Esophagus (tissue), 2 donors: ENCODE measurements at regions not wholly inside any gene's neighbourhood (a gene's known extent, or its start where the extent isn't known, plus 50 kb on each side); places are given as distances from the start of the nearest gene placed in this dataset.

ENCODE experiments used
- H3K27ac ChIP-seq, 2 donors: one replicate each; pipeline ENCODE4 v1.5.1; 2013; ENCODE audit warnings: low read depth in 2 of 2, mild to moderate bottlenecking in 2 of 2, inconsistent platforms in 1 of 2, low read length in 1 of 2, moderate library complexity in 1 of 2
- H3K27me3 ChIP-seq, 2 donors: one replicate each; pipeline ENCODE4 v1.6.1; 2013; ENCODE audit warnings: low read length in 2 of 2, control low read depth in 1 of 2, mild to moderate bottlenecking in 1 of 2; ENCODE audit not compliant: insufficient read depth in 2 of 2, control insufficient read depth in 1 of 2
- H3K36me3 ChIP-seq, 2 donors: one replicate each; pipeline ENCODE4 v1.6.1; 2013; ENCODE audit warnings: low read length in 1 of 2; ENCODE audit not compliant: control insufficient read depth in 2 of 2, insufficient read depth in 2 of 2
- H3K4me1 ChIP-seq, 2 donors: one replicate each; pipeline ENCODE4 v1.6.1; 2013; ENCODE audit warnings: low read length in 1 of 2; ENCODE audit not compliant: control insufficient read depth in 2 of 2, insufficient read depth in 2 of 2
- H3K4me3 ChIP-seq, 2 donors: one replicate each; pipeline ENCODE4 v1.5.1; 2013; ENCODE audit warnings: low read length in 2 of 2, mild to moderate bottlenecking in 2 of 2, low read depth in 1 of 2, moderate library complexity in 1 of 2
- H3K9me3 ChIP-seq, 2 donors: one replicate each; pipeline ENCODE4 v1.6.1; 2013; ENCODE audit warnings: mild to moderate bottlenecking in 2 of 2, low read depth in 1 of 2, low read length in 1 of 2, moderate library complexity in 1 of 2; ENCODE audit not compliant: control insufficient read depth in 2 of 2, insufficient read depth in 1 of 2
- WGBS, 2 donors: extraction: QIAGEN DNeasy Blood & Tissue Kit; methylation state at CpG; one replicate each; pipeline ENCODE4 v1.1.7; 2013; 5-methylcytosine and 5-hydroxymethylcytosine counted together
- donor health status: healthy with polysubstance abuse.
- donor health status: Bipolar disorder and iron deficiency.

GRCh38 chr3:31262201-31262600 lies 270.5 kb upstream of the STT3B start:
- no peaks in the 10 kb centered on the region for H3K36me3 ChIP-seq
- no peaks in the 10 kb centered on the region for H3K9me3 ChIP-seq
- H3K27ac ChIP-seq: no peak overlapping the region

DNA sequence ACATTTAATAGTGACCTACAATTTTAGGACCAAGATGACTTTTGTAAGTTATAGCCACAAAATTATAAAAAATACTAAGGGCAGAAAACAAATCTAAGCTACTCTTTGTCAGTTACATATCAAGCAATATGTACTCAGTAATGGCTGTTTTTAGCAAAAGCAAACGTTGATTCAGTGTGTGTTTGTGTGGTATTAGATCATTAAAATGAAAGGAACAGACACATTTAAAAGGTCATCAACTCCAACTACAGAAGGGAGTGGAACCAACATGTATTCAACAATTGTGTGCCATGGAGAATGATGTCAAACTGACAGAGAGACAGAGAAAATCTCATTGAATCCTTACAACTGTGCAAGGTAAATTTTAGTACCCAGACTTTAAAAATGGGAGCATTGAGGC lies 268.8 kb upstream of the STT3B start:
- Histone ChIP-seq H3K4me1 (no peaks in the 10 kb centered on the region), H3K36me3 (no peaks in the 10 kb centered on the region), H3K27me3 (no peaks in the 10 kb centered on the region), H3K4me3 (no peak overlapping the region), H3K9me3 (no peaks in the 10 kb centered on the region), H3K27ac (no peak overlapping the region)
- WGBS, 2 donors: 48 to 56% methylated on average over 1 of the region's 1 CpG

More at GRCh38 chr3:31262201-31262600, 270.5 kb upstream of the STT3B start:
- Histone ChIP-seq H3K4me3 (no peak overlapping the region), H3K27me3 (no peaks in the 10 kb centered on the region), H3K4me1 (no peaks in the 10 kb centered on the region)
- 69 to 80% methylated on average over 2 of the region's 2 CpGs for WGBS, 2 donors

GRCh38 chr3:31265646-31266428 lies 266.9 kb upstream of the STT3B start:
- H3K36me3 ChIP-seq: no peaks in the 10 kb centered on the region
- no peak overlapping the region for H3K27ac ChIP-seq
- 73 to 77% methylated on average over 5 of the region's 5 CpGs for WGBS, 2 donors

DNA sequence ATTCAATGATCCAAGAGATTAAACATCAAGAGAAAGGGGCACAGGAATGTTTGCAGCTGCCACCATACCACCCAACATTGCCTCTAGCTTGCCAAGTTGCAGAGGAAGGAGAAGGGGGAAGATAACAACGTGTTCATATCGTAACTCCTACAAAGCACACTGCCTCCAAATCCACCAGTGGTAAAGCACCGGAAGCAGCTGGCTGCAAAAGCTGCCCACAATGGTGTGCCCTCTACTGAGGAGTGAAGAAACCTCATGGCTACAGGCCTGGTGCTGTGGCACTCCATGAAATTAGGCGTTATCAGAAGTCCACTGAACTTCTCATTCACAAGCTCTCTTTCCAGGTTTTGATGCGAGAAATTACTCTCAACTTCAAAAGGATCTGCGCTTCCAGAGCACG lies 263.9 kb upstream of the STT3B start:
- no peak overlapping the region for H3K4me3 ChIP-seq
- H3K4me1 ChIP-seq: no peaks in the 10 kb centered on the region
- no peak overlapping the region for H3K27ac ChIP-seq
- H3K9me3 ChIP-seq: no peaks in the 10 kb centered on the region
- 81 to 84% methylated on average over 7 of the region's 7 CpGs for WGBS, 2 donors
- H3K36me3 ChIP-seq: no peaks in the 10 kb centered on the region
- H3K27me3 ChIP-seq: no peaks in the 10 kb centered on the region

More at GRCh38 chr3:31265646-31266428, 266.9 kb upstream of the STT3B start:
- H3K4me3 ChIP-seq: no peak overlapping the region
- no peaks in the 10 kb centered on the region for H3K9me3 ChIP-seq
- H3K4me1 ChIP-seq: no peaks in the 10 kb centered on the region
- H3K27me3 ChIP-seq: no peaks in the 10 kb centered on the region

GRCh38 chr3:31270010-31270409 lies 262.7 kb upstream of the STT3B start:
- no peaks in the 10 kb centered on the region for H3K36me3 ChIP-seq
- no peak overlapping the region for H3K27ac ChIP-seq
- H3K4me1 ChIP-seq: no peaks in the 10 kb centered on the region
- H3K9me3 ChIP-seq: no peaks in the 10 kb centered on the region
- no peak overlapping the region for H3K4me3 ChIP-seq
- no peaks in the 10 kb centered on the region for H3K27me3 ChIP-seq

DNA sequence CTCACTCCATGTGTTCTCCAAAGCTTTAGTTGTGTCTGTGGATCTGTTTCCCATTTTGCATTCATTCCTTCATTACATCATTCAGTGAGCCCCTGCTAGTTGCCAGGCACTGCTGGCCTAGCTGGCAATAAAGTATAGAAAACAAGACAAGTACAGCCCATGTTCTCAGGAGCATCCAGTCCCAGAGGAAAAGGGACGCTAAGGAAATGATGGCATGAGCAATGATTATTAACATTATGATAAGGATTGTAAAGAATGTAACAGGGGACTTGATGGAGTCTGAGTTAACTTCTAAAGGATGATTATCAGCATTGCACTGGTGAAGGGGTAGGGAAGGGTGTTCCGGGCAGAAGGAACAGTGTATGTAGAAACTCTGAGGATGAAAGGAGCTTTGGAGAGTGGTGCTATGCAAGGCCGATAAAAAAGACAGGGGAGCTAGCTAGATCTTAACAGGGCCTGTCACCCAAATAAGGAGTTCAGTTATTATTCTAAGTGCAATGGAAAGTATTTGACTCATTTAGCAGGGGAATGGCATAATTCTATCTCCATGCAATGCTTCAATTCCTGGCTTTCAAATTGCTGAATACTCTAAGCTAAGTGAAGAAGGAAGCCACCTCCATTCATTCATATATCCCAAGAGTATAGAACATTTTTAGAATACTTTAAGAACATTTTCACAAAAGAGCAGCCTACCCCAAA lies 258.2 kb upstream of the STT3B start:
- Histone ChIP-seq H3K4me1 (peaks cover 0 to 3% of the 10 kb centered on the region in 2 donors), H3K27me3 (no peaks in the 10 kb centered on the region), H3K27ac (no peak overlapping the region), H3K36me3 (no peaks in the 10 kb centered on the region), H3K9me3 (no peaks in the 10 kb centered on the region), H3K4me3 (no peak overlapping the region)
- 79 to 83% methylated on average over 3 of the region's 3 CpGs for WGBS, 2 donors

- Histone ChIP-seq H3K4me3 (no peak overlapping the region), H3K27me3 (no peaks in the 10 kb centered on the region), H3K9me3 (no peaks in the 10 kb centered on the region), H3K27ac (no peak overlapping the region), H3K36me3 (no peaks in the 10 kb centered on the region), H3K4me1 (peaks cover 0 to 3% of the 10 kb centered on the region in 2 donors)
- 26 to 39% methylated on average over 3 of the region's 3 CpGs for WGBS, 2 donors
Observed at GRCh38 chr3:31275038-31275572, 257.6 kb upstream of the STT3B start.

DNA sequence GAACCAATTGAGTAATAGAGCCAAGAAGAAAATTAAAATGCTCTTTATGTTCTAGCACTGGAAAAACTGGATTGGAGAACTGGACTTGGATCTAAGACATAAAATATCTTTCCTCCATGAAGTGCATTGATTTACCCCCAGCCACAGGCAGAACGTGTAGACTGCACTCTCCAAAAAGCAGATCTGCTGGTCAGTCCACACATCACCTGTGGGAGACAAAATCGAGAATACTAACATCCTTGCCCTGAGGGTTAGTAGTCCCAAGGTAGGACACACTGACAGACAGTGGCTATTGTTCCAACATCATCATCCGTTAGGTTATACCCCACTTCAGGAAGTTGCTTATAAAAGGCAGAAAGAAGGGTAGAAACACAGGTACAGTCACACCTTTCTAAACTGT lies 257.1 kb upstream of the STT3B start:
- Histone ChIP-seq H3K4me1 (peaks cover 0 to 3% of the 10 kb centered on the region in 2 donors), H3K27ac (peak overlapping the region in 1 of 2 donors; percentile 47), H3K9me3 (no peaks in the 10 kb centered on the region), H3K27me3 (no peaks in the 10 kb centered on the region), H3K4me3 (no peak overlapping the region), H3K36me3 (no peaks in the 10 kb centered on the region)
- 52 to 65% methylated on average over 3 of the region's 3 CpGs for WGBS, 2 donors

GRCh38 chr3:31277582-31277981 lies 255.1 kb upstream of the STT3B start:
- H3K4me3 ChIP-seq: no peak overlapping the region
- no peaks in the 10 kb centered on the region for H3K9me3 ChIP-seq
- H3K27me3 ChIP-seq: no peaks in the 10 kb centered on the region
- peaks cover 0 to 3% of the 10 kb centered on the region in 2 donors for H3K4me1 ChIP-seq
- no peak overlapping the region for H3K27ac ChIP-seq
- WGBS, 2 donors: 57 to 69% methylated on average over 2 of the region's 2 CpGs
- H3K36me3 ChIP-seq: no peaks in the 10 kb centered on the region
